Right atrium auricular region (tissue), 2 donors: ENCODE measurements at regions not wholly inside any gene's neighbourhood (a gene's known extent, or its start where the extent isn't known, plus 50 kb on each side); places are given as distances from the start of the nearest gene placed in this dataset.

ENCODE experiments used
- DNase-seq: peaks from one replicate; pipeline ENCODE4 v3.0.0-alpha.2; 2019; ENCODE audit warnings: low spot score
- H3K27ac ChIP-seq, 2 donors: fragments of 200-600 bp; sonication (generic); 1 replicate in 1 of 2; 2 replicates in 1 of 2; pipeline ENCODE4 v1.5.1; 2016 to 2019
- H3K27me3 ChIP-seq, 2 donors: fragments of 200-600 bp; sonication (generic); one replicate each; pipeline versions ENCODE4 v1.5.1 to v1.6.0; 2017 to 2019
- H3K36me3 ChIP-seq: fragments of 200-600 bp; sonication (generic); one replicate; pipeline ENCODE4 v1.5.1; 2016
- H3K4me1 ChIP-seq, 2 donors: fragments of 200-600 bp; sonication (generic); one replicate each; pipeline versions ENCODE4 v1.5.1 to v1.6.0; 2017 to 2019
- H3K4me3 ChIP-seq, 2 donors: fragments of 200-600 bp; sonication (generic); 1 replicate in 1 of 2; 2 replicates in 1 of 2; pipeline ENCODE4 v1.5.1; 2017 to 2019; ENCODE audit warnings: mild to moderate bottlenecking in 1 of 2, moderate library complexity in 1 of 2
- H3K9me3 ChIP-seq, 2 donors: fragments of 200-600 bp; sonication (generic); one replicate each; pipeline ENCODE4 v1.5.1; 2019
- CTCF ChIP-seq, 2 donors: fragments of 200-600 bp; sonication (generic); IDR thresholded peaks; one replicate each; pipeline ENCODE4 v1.5.1; 2019; ENCODE audit warnings: antibody characterized with exemption in 2 of 2

- DNase-seq: no peak
- Histone ChIP-seq H3K4me1 (peaks cover 0 to 7% of the 10 kb centered on the region in 2 donors), H3K9me3 (no peaks in the 10 kb centered on the region), H3K27me3 (no peaks in the 10 kb centered on the region), H3K27ac (no peak overlapping the region), H3K4me3 (no peak overlapping the region), H3K36me3 (no peaks in the 10 kb centered on the region)
- no peak for TF ChIP-seq CTCF (IDR thresholded peaks at IDR 0.05)
Measured at GRCh38 chr11:56887940-56888339, 100.8 kb upstream of the OR5AK2 start.

- Histone ChIP-seq H3K36me3 (no peaks in the 10 kb centered on the region), H3K9me3 (no peaks in the 10 kb centered on the region), H3K4me3 (no peak overlapping the region), H3K4me1 (peaks cover 0 to 7% of the 10 kb centered on the region in 2 donors), H3K27me3 (no peaks in the 10 kb centered on the region), H3K27ac (no peak overlapping the region)
- TF ChIP-seq CTCF (IDR thresholded peaks at IDR 0.05): no peak
- no peak for DNase-seq
Measured at GRCh38 chr11:56886455-56886854, 102.3 kb upstream of the OR5AK2 start.

GRCh38 chr11:56885854-56886253 is 102.9 kb upstream of the OR5AK2 start:
- Histone ChIP-seq H3K4me1 (peaks cover 0 to 7% of the 10 kb centered on the region in 2 donors), H3K27ac (no peak overlapping the region), H3K4me3 (no peak overlapping the region), H3K36me3 (no peaks in the 10 kb centered on the region), H3K27me3 (no peaks in the 10 kb centered on the region), H3K9me3 (no peaks in the 10 kb centered on the region)
- TF ChIP-seq CTCF (IDR thresholded peaks at IDR 0.05): no peak
- no peak for DNase-seq

GRCh38 chr11:56885177-56885576 is 103.5 kb upstream of the OR5AK2 start:
- H3K27me3 ChIP-seq: no peaks in the 10 kb centered on the region
- no peaks in the 10 kb centered on the region for H3K36me3 ChIP-seq
- no peak for TF ChIP-seq CTCF (IDR thresholded peaks at IDR 0.05)
- no peak for DNase-seq
- no peak overlapping the region for H3K27ac ChIP-seq
- H3K4me1 ChIP-seq: peaks cover 0 to 7% of the 10 kb centered on the region in 2 donors
- no peak overlapping the region for H3K4me3 ChIP-seq
- no peaks in the 10 kb centered on the region for H3K9me3 ChIP-seq

GRCh38 chr11:56883371-56883987 is 105.2 kb upstream of the OR5AK2 start:
- Histone ChIP-seq H3K9me3 (no peaks in the 10 kb centered on the region), H3K27ac (no peak overlapping the region), H3K4me3 (no peak overlapping the region), H3K36me3 (no peaks in the 10 kb centered on the region), H3K4me1 (peaks cover 0 to 7% of the 10 kb centered on the region in 2 donors), H3K27me3 (no peaks in the 10 kb centered on the region)
- no peak for DNase-seq
- no peak for TF ChIP-seq CTCF (IDR thresholded peaks at IDR 0.05)
